ENCODE measurements at regions not wholly inside any gene's neighbourhood (a gene's known extent, or its start where the extent isn't known, plus 50 kb on each side); places are given as distances from the start of the nearest gene placed in this dataset.

DNA sequence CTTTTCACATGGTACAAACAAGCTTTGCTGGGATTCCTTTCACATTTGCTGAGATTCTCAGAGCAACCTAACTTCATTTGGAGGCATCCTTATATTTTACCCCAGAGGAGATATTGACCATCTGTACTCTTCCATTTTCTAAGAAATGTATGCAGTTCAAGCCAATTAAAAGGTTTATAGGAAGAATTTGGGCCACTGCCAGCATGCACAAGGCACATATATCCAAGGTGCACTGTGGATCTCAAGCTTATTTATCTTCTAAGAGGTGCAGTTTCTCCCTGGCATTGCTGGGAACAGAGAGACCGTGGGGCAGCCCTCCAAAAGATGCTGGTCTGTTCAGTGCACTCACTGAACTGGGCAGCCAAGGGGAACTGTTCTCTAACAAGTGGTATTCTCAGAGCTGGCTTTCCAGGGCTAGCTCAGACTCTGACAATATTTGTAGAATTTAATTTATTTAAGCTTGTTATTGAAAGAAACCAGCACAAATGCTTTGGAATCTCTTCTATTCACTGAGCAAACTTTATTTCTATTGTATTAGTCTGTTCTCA lies 213.3 kb downstream of the TENT4A start:
- peak; percentile 9 for DNase-seq

DNA sequence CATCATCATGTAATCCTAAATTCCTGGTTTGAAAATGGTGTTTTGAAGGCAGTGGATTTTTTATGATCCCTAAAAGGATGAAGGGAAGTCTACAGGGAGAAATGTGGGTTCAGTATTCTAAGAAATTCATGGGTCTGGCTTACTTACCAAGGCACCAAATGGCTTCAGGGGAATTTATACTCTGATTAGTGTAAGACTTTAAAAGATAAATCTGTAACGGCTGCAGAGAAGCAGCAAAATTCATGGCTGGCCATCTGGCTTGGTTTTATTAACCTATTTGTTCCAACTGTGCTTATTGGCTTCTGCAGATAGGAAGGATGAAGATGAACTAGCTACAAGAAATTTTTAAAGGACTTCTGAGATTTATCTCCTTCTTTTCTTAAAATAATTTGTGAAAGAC lies 222.8 kb downstream of the TENT4A start:
- no peak for DNase-seq

DNA sequence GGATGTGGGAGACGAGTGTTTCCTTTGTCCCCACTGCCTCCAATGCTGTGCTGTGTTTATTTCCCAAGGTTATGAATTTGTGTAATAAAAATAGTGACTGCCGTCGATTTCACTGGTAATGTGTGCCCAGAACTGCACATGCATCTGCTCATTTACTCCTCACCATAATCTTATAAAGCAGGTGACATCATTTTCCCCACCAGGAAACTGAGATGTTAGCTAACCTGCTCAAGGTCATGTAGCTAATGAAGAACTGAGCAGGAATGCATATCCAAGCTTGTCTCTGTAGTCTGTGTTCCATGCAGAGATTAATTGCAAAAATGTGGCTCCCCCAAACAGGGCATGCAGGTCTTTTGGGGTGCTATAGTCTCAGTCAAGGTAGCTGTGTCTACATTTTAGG lies 224.4 kb downstream of the TENT4A start:
- no peak for DNase-seq

DNA sequence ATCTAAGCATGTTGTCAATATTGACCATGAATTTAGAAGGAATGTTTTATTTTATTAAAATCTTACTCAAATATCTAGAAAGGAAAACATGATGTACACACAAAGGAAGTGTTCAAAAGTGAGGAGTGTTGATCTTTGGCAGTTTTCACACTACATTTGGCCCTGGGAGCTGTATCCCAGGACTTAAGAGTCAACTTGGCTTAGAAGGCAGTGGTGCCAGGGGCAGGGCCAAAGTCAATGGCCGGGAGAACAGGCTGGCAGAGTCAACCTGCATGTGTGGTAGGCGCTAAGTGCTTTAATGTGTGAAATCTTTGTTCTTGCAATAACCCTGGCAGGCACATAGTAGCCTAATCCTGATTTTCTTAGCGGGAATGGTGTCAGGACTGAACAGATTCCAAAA lies 228.4 kb downstream of the TENT4A start:
- no peak for DNase-seq

DNA sequence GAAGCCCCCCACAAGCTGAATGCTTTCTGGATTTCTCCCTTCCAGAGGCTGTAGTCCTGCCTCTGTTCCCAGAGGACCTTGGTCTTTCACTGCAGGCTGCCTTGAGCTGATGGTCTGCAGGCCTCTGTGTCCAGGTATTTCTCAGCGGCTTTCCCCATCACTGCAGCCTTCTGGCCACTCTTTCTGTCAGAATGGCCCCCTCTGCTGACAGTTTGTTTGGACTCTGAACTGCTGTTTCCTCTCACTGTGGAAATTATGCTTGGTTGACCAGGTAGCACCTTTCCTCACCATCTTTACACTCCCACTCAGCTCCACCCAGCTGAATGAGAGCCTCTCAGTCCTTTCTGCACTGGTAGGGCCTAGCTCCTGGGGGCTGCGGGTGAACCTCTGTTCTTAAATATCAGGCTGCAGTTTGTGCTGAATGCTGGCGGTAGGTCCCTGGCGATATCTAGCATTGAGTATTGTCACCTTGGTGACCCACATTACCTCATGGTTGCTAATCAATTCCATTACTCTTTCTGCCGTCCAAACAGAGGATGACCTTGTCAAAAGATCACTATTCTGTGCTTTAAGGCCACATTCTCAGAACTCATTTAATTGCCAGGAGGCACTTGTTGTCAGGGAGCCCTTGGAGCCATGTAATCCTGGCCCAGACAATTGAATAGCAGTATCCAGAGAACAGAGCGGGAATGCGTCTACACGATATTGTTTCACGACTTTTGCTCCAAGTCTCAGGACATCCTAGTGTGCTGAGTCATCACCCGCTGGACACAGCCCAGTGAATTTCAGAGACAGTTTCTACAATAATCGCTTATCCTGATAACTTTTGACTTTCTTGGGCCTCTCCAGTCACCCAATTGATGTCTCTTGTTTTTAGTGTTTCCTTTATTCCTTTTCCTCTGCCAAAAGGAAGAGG lies 230.2 kb downstream of the TENT4A start:
- no peak for DNase-seq

DNA sequence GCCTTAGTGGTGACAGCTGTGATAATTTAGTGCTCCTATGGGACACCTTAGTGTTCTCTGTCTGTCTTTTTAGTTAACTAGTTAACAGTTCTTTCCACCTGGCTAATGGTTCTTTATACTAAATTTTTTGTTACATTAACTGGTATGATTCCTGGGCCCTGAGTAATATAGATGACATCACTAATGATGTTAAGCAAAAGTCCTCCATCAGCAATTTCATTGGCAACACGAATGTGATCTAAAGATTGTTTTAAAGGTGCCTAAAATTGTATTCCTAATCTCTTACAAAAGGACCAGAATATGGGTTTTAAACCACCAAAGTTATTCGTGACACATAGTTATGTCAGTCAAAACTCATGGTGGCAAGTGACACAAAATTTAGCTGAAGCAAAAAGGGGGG lies 235.3 kb downstream of the TENT4A start:
- DNase-seq = no peak

DNA sequence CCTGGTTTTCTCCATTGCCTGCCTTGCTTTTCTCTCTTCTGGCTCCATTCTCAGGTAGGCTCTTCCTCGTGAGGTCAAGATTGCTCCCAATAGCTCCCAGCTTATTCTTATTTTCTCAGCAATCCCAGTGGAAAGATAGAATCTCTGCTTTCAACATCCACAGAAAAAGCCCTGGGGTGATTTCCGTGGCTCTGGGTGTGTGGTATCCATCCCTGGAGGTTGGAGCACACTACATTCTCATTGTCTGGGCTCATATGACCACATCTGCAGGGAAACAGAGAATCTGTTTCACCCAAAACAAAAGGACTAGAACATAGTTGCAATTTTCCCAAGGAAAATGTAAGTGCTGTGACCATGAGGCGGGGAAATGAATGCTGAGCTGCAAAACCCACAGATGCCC lies 236.0 kb downstream of the TENT4A start:
- DNase-seq = no peak

DNA sequence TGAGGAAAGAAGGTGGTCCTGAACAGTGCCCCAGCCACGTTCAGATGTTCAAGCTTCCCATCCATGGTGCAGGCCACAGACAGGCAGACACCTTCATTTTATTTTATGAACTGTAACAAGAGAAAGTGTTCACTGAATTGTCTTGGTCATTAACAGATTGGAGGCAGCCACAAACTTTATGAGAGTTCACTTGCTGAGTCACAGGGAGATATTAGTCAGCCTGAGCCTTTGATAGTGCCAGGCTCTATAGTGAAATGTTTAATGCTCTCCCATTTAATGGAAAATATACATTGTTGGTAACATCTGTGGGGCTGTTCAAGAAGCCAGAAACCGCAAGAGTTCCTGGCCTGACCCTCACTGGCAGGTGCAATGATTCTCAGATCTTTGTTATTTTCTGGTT lies 237.0 kb downstream of the TENT4A start:
- no peak for DNase-seq

DNA sequence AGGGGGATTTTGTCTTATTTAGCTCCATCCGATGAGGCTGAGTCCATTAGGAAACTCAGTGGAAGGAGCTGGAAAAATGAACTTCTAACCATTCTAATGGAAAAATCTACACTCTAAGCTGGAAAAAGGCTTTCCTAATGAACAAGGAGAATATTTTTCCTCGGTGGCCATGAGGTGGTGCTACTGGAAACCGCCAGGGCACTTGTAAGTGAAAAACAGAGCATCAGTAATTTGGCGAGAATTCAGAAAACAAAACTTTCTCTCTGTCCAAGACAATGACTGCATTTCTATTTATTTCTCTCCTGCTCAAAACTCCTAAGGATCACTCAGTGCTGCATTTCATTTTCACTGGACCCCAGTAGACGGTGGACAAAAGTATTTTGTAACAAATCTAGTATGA lies 237.6 kb downstream of the TENT4A start:
- DNase-seq = no peak

DNA sequence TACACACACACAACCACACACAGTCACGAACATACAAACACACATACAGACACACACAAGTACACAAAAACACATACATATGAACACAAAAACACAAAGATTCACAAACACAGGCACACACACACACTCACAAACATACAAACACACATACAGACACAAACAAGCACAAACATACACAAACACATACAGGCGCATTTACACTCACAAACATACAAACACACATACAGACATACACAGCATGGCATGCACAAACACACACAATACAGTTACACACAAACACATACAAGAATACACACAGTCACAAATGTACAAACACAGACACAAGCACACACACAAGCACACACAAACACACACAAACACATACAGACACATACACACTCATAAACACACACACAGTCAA lies 247.9 kb downstream of the TENT4A start:
- DNase-seq = no peak

DNA sequence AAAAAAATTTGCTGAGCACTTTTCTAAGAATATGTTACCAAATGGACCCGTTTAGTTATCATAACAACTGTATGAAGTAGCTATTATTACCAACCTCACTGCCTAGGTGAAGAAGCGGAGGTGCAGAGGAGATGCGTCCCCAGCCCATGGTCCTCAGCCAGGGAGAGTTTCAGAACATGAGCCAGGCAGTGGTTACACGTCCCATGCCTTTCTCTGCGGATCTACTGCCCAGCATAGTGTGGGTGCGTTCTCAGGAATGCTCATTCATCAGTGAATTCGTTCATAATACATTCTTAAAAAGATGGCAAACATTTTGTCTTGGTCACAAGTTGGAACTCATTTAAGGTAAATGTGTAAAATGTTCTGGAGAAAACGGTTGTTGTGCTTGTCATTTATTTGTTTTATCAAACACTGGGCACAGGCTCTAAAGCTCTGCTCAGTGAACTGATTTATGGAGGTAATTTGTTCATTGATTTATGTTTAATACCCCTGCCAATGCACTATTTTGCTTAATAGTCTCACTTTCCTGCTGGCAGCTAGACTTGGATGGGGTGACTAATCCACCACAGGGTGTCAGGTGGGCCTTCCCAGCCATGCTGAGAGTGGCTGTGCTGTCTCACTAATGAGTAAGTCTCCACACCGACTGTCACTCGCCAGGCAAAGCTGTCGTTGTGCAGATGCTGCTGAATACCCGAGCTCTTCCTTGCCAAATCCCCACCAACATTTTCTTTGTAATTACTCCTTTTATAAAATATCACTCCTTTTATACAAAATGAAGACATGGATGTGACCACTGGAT lies 248.8 kb downstream of the TENT4A start:
- peak; percentile 20 for DNase-seq

DNA sequence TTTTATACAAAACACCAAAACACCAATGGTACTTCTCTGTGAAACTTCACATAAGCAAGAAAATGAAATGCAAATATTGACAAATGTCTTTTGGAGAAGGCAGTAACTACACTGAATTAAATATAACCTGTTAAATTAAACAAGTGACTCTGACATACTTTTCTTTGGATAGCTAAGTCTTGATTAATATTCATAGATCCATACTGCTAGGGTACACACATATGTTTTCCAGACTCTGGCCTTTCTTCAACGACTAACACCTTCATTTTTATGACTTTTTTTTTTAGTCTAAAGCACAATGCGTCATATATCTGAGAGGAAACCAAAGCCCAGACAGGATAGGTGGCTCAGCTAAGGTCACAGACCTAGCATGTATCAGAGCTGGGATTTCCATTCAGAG lies 263.7 kb downstream of the TENT4A start:
- no peak for DNase-seq

DNA sequence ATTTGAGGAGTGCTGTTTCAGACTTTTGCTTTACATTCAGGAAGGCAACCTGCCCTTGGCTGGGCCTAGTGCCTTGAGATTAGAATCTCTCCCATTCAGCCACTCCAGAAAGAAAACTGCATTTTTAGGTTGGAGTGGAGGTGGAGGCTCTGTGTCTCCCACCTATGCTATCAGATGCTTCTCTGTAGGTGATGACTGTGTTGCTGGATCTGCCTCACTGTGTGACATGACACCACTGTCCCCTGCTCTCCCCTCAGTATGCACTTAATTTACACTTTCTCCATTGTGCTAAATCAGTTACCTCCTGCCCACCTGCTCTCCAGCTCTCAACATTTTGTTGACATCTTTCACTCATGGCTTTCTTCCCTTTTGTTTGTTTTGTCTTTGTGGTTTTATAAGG lies 265.8 kb downstream of the TENT4A start:
- DNase-seq = no peak

DNA sequence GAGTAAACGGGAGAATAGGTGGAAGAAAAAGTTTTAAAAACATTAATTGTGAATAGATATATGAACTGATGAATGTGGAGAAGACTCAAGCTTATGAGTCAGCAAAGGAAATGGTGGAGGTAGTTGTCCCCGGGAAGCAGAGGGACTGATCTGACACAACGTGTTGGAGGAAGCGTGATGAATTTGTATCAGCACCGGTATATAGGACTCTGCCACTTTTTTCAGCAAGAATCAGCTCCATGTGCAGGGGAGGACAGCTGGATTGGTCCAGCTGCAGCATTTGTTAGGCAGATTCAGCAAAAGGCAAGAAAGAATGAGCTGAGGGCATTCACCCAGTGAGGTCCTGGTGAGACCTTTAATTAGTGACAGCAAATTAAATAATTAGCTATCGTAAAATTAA lies 276.0 kb downstream of the TENT4A start:
- DNase-seq = no peak

DNA sequence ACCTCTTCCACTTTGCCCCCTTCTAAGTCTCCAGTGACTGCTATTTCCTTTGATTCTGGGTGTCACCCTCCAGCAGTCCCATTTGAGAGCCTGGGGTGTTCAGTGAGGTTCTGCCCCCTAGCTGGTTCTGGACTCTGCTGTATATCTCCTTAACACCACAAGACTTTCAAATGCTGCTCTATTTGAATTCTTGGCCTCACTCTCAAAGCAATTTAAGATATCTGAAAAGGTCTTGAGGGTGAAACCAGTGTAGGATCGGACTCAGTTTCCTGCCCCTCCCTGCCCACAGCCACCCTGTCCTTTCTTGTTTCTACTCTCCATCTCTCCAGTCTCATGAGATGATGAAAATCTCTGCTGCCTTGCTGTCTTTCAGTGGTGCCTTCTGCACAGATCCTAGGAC lies 280.9 kb downstream of the TENT4A start:
- DNase-seq = no peak

DNA sequence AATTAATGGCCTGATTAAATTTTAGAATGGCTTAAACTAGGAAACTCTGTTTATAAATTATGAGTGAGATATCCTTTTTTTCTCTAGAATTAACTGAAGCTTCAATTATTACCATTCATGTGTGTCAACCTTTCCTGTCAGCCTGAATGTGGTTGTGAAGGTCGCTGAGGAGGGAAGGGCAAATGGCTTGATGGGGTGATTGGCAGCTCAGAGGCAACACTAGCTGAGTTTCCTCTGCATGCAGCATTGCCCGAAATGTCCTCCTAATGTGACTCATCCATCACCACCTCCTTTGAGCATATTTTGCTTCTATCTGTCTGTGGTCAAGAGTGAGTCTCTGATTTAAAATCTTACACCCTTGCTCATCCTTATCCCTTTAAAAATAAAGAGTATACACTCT lies 281.9 kb downstream of the TENT4A start:
- DNase-seq = no peak

DNA sequence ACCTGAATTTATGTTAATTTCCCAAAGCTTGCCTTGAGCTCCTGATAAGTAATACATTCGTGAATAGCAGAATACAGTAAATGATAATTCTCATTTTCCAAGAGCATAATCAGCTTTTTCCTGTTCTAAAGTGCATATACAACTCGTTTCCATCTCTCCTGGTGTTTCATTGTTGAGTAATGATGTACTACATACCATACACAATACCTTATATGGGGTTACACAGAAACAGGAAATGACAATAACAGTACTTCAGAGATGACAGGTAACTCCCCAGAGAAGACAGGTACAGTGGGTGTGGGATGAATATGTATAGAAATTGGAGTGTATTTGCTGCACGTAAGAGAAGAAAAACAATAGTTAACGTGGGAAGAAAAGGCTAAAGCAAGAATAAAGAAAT lies 287.1 kb downstream of the TENT4A start:
- DNase-seq = no peak

DNA sequence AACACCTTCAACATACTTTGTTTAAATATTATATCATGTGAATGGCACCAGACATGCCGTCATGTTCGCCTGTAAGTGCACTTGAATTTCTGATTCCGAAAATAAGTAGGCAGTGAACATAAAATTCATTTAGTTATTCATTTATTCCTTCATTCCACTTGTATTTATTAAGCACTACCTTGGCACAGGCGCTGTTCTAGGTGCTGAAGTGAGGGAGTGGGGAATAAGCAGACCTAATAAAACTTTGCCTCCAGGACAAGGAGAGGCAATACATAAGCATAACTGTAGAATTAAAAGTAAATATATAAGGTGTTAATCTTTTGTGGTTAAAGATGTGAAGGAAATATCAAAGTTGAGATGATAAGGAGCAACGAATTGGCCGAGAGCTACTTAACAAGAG lies 297.4 kb downstream of the TENT4A start:
- DNase-seq = no peak

DNA sequence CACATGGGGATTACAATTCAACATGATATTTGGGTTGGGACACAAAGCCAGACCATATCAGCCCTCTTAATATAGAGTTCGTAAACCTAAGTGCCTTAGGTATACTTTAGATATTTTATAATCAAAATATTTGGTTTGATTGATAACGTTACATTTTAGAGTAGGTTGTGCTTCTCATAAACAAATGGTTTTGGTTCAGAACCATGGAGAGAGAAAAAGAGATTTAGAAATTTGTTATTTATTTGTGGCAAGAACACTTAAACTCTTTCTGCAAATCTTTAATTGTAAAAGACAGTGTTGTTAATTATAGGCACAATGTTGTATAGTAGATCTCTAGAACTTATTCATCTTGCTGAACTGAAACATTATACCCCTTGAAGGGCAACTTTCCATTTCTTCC lies 298.8 kb downstream of the TENT4A start:
- no peak for DNase-seq

DNA sequence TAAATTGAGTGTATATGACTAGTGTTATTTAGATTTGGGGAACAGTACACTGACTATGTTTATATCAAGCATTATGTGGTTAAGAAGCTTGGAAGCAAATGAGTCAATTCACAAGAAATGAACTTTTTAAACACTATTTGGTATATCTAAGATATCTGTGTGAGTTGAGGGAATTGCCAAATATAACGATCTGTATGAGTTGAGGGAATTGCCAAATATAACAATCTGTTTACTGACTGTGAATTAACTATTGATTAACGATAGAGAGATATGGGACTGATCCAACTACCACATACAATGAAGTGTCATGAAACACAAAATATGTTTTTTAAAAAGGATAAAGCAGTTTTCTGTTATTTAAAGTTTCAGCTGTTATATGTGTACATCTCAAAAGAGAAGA lies 301.4 kb downstream of the TENT4A start:
- DNase-seq = no peak

DNA sequence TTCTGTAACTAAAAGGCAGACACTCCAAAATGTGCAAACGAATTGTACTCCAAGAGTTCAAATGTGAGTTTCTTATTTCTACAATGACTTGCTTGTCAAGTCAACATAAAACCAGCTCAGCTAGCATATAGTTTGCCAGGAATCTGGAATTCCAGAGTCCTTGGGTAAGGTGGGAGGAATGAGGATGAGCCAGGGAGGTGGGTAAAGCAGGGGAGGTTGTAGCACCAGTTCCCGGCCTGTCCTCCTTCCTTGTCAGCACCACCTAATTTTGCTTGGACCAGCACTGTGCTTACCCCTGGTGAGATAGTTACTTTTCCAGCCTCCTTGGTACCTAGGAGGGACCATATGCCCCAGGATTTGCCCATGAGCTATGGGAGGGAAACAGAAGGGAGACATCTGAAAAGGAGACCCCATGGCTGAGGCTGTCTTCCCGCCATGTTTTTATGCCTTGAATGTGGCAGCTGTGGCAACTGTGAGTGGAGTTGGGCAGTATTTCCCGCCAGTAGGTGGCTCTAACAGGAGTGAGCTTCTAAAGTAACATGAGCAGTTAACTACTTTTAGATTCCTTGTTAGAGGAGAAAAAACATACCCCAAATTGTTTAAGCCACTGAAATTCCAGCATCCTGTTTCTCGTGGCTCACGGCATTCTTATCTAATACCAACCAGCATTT lies 302.5 kb downstream of the TENT4A start:
- DNase-seq = no peak

DNA sequence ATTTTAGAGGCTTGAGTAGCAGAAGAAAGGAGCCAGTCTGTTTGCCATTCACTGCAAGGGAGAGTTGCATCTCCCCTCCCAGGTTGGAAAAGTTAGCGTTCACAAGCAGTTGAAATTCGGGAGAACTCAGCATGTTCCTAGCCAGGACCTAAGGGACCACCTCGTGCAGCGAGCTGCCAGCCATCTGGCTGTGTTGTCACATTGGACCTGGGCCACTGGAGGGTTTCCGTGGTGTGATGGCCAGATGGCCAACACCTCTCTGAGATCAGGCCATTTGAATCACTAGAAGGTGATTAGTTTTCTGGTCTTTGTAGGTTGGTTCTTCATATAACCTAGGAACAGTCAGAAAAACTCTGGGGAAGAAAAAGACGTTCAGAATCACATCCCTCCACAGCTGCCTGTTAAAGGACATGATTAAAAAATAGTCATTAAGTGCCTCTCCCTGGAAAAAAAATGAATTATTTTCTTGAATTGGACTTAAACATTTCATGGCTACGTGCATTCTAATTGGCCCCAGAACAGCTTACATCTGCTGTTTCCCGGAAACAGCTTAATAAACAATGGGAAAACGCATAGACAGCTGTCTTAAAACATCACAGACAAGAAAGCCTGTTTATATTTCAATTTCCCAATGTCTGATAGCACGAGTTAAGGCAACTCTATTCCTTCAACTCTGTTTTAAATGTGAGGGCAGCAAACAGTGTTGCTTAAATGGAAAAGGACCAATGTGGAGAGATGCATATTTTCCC lies 303.9 kb downstream of the TENT4A start:
- DNase-seq = peak; percentile 57

DNA sequence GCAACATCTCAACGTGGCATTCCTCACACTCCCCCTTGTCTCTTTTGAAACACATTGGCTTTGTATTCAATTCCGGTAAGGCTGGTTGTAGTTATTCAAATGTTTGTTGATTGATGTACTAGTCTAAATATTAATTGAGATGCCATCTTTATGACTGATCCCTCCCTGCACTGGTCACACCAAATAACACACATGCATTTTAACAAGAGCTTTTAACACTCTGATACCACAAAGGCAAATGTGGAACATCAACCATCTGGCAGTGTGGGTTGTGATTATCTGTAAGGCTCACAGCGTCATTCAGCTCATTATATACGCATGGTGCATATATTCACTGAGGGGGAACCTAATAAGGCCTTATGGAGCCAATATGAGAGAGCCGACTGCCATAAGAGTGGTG lies 305.0 kb downstream of the TENT4A start:
- no peak for DNase-seq
